ENCODE measurements at regions not wholly inside any gene's neighbourhood (a gene's known extent, or its start where the extent isn't known, plus 50 kb on each side); places are given as distances from the start of the nearest gene placed in this dataset.

GRCh38 chr10:129393812-129394211, 73.2 kb upstream of the MGMT start:
- no peaks in the 10 kb centered on the region for H3K36me3 ChIP-seq (ENCODE audit: control insufficient read depth, insufficient read depth, low read length)
- H3K4me3 ChIP-seq (ENCODE audit: low read depth, low read length): no peak overlapping the region
- DNase-seq (ENCODE audit: low read depth): no peak
- peaks cover 8% of the 10 kb centered on the region for H3K27me3 ChIP-seq (ENCODE audit: control insufficient read depth, insufficient read depth, low read length)
- TF ChIP-seq CTCF (IDR thresholded peaks at IDR 0.05; ENCODE audit: insufficient read depth, low read length, poor library complexity, severe bottlenecking): no peak

- no peak for TF ChIP-seq CTCF (IDR thresholded peaks at IDR 0.05; ENCODE audit: insufficient read depth, low read length, poor library complexity, severe bottlenecking)
- Histone ChIP-seq H3K36me3 (ENCODE audit: control insufficient read depth, insufficient read depth, low read length) (no peaks in the 10 kb centered on the region), H3K27me3 (ENCODE audit: control insufficient read depth, insufficient read depth, low read length) (peaks cover 8% of the 10 kb centered on the region), H3K4me3 (ENCODE audit: low read depth, low read length) (no peak overlapping the region)
- no peak for DNase-seq (ENCODE audit: low read depth)
Observed at GRCh38 chr10:129394518-129395328, 72.3 kb upstream of the MGMT start.

- no peak overlapping the region for H3K4me3 ChIP-seq (ENCODE audit: low read depth, low read length)
- no peak for TF ChIP-seq CTCF (IDR thresholded peaks at IDR 0.05; ENCODE audit: insufficient read depth, low read length, poor library complexity, severe bottlenecking)
- peaks cover 8% of the 10 kb centered on the region for H3K27me3 ChIP-seq (ENCODE audit: control insufficient read depth, insufficient read depth, low read length)
- DNase-seq (ENCODE audit: low read depth): no peak
- no peaks in the 10 kb centered on the region for H3K36me3 ChIP-seq (ENCODE audit: control insufficient read depth, insufficient read depth, low read length)
Observed at GRCh38 chr10:129396021-129396722, 70.9 kb upstream of the MGMT start.

- Histone ChIP-seq H3K27me3 (ENCODE audit: control insufficient read depth, insufficient read depth, low read length) (peaks cover 8% of the 10 kb centered on the region), H3K36me3 (ENCODE audit: control insufficient read depth, insufficient read depth, low read length) (no peaks in the 10 kb centered on the region), H3K4me3 (ENCODE audit: low read depth, low read length) (no peak overlapping the region)
- TF ChIP-seq CTCF (IDR thresholded peaks at IDR 0.05; ENCODE audit: insufficient read depth, low read length, poor library complexity, severe bottlenecking): no peak
- no peak for DNase-seq (ENCODE audit: low read depth)
Observed at GRCh38 chr10:129397198-129397974, 69.7 kb upstream of the MGMT start.

- no peak overlapping the region for H3K4me3 ChIP-seq (ENCODE audit: low read depth, low read length)
- TF ChIP-seq CTCF (IDR thresholded peaks at IDR 0.05; ENCODE audit: insufficient read depth, low read length, poor library complexity, severe bottlenecking): no peak
- DNase-seq (ENCODE audit: low read depth): no peak
- no peaks in the 10 kb centered on the region for H3K36me3 ChIP-seq (ENCODE audit: control insufficient read depth, insufficient read depth, low read length)
- H3K27me3 ChIP-seq (ENCODE audit: control insufficient read depth, insufficient read depth, low read length): peaks cover 6% of the 10 kb centered on the region
Observed at GRCh38 chr10:129398711-129399141, 68.3 kb upstream of the MGMT start.

Measured in kidney epithelial cell (primary cell).